ENCODE measurements at regions not wholly inside any gene's neighbourhood (a gene's known extent, or its start where the extent isn't known, plus 50 kb on each side); places are given as distances from the start of the nearest gene placed in this dataset.

DNA sequence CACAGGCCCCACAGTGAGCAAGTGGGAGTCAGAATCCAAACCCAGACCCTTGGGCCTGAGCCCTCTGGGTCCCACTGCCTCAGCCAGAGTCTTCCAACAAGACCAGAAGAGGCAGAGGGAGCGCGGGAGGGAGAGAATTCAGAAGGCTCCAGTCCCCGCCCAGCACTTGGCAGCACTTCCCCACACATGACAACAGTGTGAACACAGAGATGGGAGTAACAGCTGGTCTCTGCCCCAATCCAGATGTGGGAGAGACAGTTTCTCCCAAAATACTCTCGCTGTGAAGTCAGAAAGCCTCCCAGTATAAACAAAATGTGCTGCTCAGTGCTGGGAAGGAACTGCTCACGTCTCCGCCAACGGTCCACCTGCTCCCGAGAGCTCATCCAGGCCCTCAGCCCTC is 219.9 kb downstream of the MN1 start:
- Histone ChIP-seq H3K27ac (ENCODE audit: low read length) (peak overlapping the region; percentile 94), H3K4me1 (ENCODE audit: control insufficient read depth, insufficient read depth, low read length) (peaks cover 56% of the 10 kb centered on the region)
- WGBS (ENCODE audit: insufficient coverage) = 7% methylated on average over 5 of the region's 8 CpGs

GRCh38 chr22:27583856-27584255 is 217.7 kb downstream of the MN1 start:
- Histone ChIP-seq H3K36me3 (ENCODE audit: control insufficient read depth, insufficient read depth, low read length) (no peaks in the 10 kb centered on the region), H3K27me3 (ENCODE audit: control insufficient read depth, insufficient read depth, low read length) (no peaks in the 10 kb centered on the region), H3K4me3 (ENCODE audit: low read length) (no peak overlapping the region), H3K27ac (ENCODE audit: low read length) (peak overlapping the region; percentile 94), H3K9me3 (replicated peaks; ENCODE audit: control insufficient read depth, low read depth, low read length) (no peaks in the 10 kb centered on the region), H3K4me1 (ENCODE audit: control insufficient read depth, insufficient read depth, low read length) (peaks cover 44% of the 10 kb centered on the region)
- whole genome bisulfite sequencing (ENCODE audit: insufficient coverage) = 25% methylated on average over 8 of the region's 9 CpGs
- peak; percentile 62 for DNase-seq

More for the DNA sequence above, 219.9 kb downstream of the MN1 start:
- Histone ChIP-seq H3K4me3 (ENCODE audit: low read length) (no peak overlapping the region), H3K9me3 (replicated peaks; ENCODE audit: control insufficient read depth, low read depth, low read length) (no peaks in the 10 kb centered on the region), H3K27me3 (ENCODE audit: control insufficient read depth, insufficient read depth, low read length) (no peaks in the 10 kb centered on the region), H3K36me3 (ENCODE audit: control insufficient read depth, insufficient read depth, low read length) (no peaks in the 10 kb centered on the region)
- DNase-seq = peak; percentile 99

DNA sequence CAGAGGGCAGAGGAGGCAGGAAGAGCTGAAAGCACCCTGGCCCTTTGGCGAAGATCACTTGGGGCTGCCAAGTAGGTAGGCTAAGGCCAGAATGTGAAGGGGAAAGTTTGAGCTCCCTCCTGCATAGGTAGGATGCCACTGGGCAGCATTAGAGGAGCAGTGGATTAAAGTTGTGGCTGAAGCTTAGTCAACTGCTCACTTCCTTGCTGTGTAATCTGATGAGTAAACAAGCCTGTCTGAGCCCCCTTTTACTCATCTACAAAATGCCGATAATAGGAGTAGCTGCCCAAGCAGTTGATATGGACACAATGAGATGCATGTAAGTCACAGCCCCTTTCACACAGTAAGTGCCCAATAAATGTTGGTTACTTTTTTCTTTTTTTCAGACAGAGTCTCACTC is 216.4 kb downstream of the MN1 start:
- no CpG with 5 or more reads among the region's 2 CpGs for WGBS (ENCODE audit: insufficient coverage)
- H3K27ac ChIP-seq (ENCODE audit: low read length) = no peak overlapping the region
- H3K4me1 ChIP-seq (ENCODE audit: control insufficient read depth, insufficient read depth, low read length) = peaks cover 38% of the 10 kb centered on the region
- no peaks in the 10 kb centered on the region for H3K36me3 ChIP-seq (ENCODE audit: control insufficient read depth, insufficient read depth, low read length)
- no peaks in the 10 kb centered on the region for H3K27me3 ChIP-seq (ENCODE audit: control insufficient read depth, insufficient read depth, low read length)
- no peak for DNase-seq
- H3K9me3 ChIP-seq (replicated peaks; ENCODE audit: control insufficient read depth, low read depth, low read length) = no peaks in the 10 kb centered on the region
- no peak overlapping the region for H3K4me3 ChIP-seq (ENCODE audit: low read length)

GRCh38 chr22:27588268-27588667 is 213.3 kb downstream of the MN1 start:
- DNase-seq = no peak
- H3K4me1 ChIP-seq (ENCODE audit: control insufficient read depth, insufficient read depth, low read length) = peaks cover 15% of the 10 kb centered on the region
- no peaks in the 10 kb centered on the region for H3K36me3 ChIP-seq (ENCODE audit: control insufficient read depth, insufficient read depth, low read length)
- H3K27me3 ChIP-seq (ENCODE audit: control insufficient read depth, insufficient read depth, low read length) = no peaks in the 10 kb centered on the region
- H3K27ac ChIP-seq (ENCODE audit: low read length) = no peak overlapping the region
- H3K4me3 ChIP-seq (ENCODE audit: low read length) = no peak overlapping the region
- WGBS (ENCODE audit: insufficient coverage) = 75% methylated on average over 4 of the region's 6 CpGs
- no peaks in the 10 kb centered on the region for H3K9me3 ChIP-seq (replicated peaks; ENCODE audit: control insufficient read depth, low read depth, low read length)

DNA sequence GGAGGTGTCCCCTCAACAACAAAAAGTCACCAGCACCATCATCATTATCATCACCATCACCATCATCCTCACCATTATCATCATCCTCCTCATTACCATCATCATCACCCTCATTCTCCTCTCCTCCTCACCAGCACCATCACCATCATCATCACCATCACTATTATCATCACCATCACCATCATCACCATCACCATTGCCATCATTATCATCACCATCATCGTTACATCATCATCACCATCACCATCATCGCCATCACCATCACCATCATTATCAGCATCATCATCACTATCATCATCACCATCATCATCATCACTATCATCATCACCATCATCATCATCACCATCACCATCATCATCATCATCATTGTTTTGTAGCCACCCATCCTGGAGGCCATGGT is 212.6 kb downstream of the MN1 start:
- 100% methylated on average over 2 of the region's 2 CpGs for WGBS (ENCODE audit: insufficient coverage)

DNA sequence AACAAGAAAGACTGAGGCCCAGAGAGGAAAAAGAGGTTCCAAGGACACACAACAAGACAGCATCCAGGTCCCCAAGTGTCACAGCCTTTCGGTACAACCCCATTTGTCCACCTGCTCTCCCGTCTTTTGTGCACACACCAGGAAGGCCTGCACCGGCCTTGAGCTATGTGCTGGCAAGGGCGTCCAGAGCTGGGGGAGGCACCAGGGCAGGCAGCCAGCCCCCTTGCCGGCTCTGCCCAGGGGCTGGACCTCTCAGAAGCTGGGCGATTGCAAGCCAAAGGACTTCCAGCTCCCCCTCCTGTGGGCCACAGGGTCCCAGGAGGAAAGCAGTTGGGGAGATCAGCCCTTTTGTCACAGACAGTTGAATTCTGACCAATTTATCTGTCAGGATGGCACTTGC is 210.5 kb downstream of the MN1 start:
- Histone ChIP-seq H3K9me3 (replicated peaks; ENCODE audit: control insufficient read depth, low read depth, low read length) (no peaks in the 10 kb centered on the region), H3K4me3 (ENCODE audit: low read length) (no peak overlapping the region), H3K36me3 (ENCODE audit: control insufficient read depth, insufficient read depth, low read length) (no peaks in the 10 kb centered on the region), H3K4me1 (ENCODE audit: control insufficient read depth, insufficient read depth, low read length) (peaks cover 7% of the 10 kb centered on the region), H3K27ac (ENCODE audit: low read length) (no peak overlapping the region), H3K27me3 (ENCODE audit: control insufficient read depth, insufficient read depth, low read length) (no peaks in the 10 kb centered on the region)
- WGBS (ENCODE audit: insufficient coverage) = 66% methylated on average over 4 of the region's 6 CpGs
- no peak for DNase-seq

More for the DNA sequence above, 212.6 kb downstream of the MN1 start:
- no peaks in the 10 kb centered on the region for H3K36me3 ChIP-seq (ENCODE audit: control insufficient read depth, insufficient read depth, low read length)
- H3K27ac ChIP-seq (ENCODE audit: low read length) = no peak overlapping the region
- H3K9me3 ChIP-seq (replicated peaks; ENCODE audit: control insufficient read depth, low read depth, low read length) = no peaks in the 10 kb centered on the region
- H3K4me3 ChIP-seq (ENCODE audit: low read length) = no peak overlapping the region
- no peak for DNase-seq
- H3K27me3 ChIP-seq (ENCODE audit: control insufficient read depth, insufficient read depth, low read length) = no peaks in the 10 kb centered on the region
- peaks cover 9% of the 10 kb centered on the region for H3K4me1 ChIP-seq (ENCODE audit: control insufficient read depth, insufficient read depth, low read length)

DNA sequence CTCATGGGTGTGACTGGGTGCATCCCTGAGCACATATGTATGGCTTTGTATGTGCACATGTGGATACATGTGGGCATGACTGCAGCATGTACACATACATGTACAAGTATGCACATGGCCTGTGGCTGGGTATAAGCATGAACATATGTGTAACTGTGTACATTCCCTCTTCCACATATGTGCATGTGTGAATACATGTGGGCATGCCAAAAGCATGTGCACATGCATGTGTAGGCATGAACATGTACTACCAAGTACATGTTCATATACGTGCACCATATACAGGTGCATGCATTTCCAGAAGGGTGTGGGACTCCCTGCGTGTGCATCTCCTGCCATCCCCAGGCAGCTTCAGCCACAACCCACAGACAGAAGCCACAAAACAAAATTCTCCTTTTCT is 208.2 kb downstream of the MN1 start:
- H3K27ac ChIP-seq (ENCODE audit: low read length) = no peak overlapping the region
- H3K4me1 ChIP-seq (ENCODE audit: control insufficient read depth, insufficient read depth, low read length) = peaks cover 16% of the 10 kb centered on the region
- no peaks in the 10 kb centered on the region for H3K27me3 ChIP-seq (ENCODE audit: control insufficient read depth, insufficient read depth, low read length)
- no peak overlapping the region for H3K4me3 ChIP-seq (ENCODE audit: low read length)
- DNase-seq = no peak
- H3K36me3 ChIP-seq (ENCODE audit: control insufficient read depth, insufficient read depth, low read length) = no peaks in the 10 kb centered on the region
- WGBS (ENCODE audit: insufficient coverage) = 83% methylated on average over 1 of the region's 2 CpGs
- no peaks in the 10 kb centered on the region for H3K9me3 ChIP-seq (replicated peaks; ENCODE audit: control insufficient read depth, low read depth, low read length)

DNA sequence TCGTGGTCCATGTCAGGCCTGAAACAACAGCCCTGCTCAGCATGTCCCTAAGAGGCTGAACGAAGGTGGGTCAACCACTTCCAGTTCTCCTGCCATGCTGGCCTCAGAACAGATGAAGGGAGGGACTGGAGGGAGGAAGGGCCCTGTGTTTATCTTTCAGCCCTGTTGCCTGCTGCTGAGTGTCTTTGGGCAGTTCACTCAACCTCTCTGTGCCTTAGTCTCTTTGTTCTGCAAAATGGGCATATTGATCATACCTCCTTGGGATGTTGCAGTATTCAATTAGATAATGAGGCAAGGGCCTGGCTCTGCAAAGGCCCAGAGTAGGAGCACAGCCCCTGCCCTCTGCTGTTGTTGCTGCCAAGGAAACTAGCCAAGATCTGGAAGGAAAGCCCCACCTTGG is 207.5 kb downstream of the MN1 start:
- Histone ChIP-seq H3K4me1 (ENCODE audit: control insufficient read depth, insufficient read depth, low read length) (peaks cover 16% of the 10 kb centered on the region), H3K27me3 (ENCODE audit: control insufficient read depth, insufficient read depth, low read length) (no peaks in the 10 kb centered on the region), H3K9me3 (replicated peaks; ENCODE audit: control insufficient read depth, low read depth, low read length) (no peaks in the 10 kb centered on the region), H3K27ac (ENCODE audit: low read length) (no peak overlapping the region), H3K4me3 (ENCODE audit: low read length) (no peak overlapping the region), H3K36me3 (ENCODE audit: control insufficient read depth, insufficient read depth, low read length) (no peaks in the 10 kb centered on the region)
- WGBS (ENCODE audit: insufficient coverage) = 80% methylated on average over 1 of the region's 2 CpGs
- DNase-seq = no peak

- Histone ChIP-seq H3K4me3 (ENCODE audit: low read length) (no peak overlapping the region), H3K27ac (ENCODE audit: low read length) (no peak overlapping the region), H3K27me3 (ENCODE audit: control insufficient read depth, insufficient read depth, low read length) (no peaks in the 10 kb centered on the region), H3K9me3 (replicated peaks; ENCODE audit: control insufficient read depth, low read depth, low read length) (no peaks in the 10 kb centered on the region), H3K4me1 (ENCODE audit: control insufficient read depth, insufficient read depth, low read length) (peaks cover 16% of the 10 kb centered on the region), H3K36me3 (ENCODE audit: control insufficient read depth, insufficient read depth, low read length) (no peaks in the 10 kb centered on the region)
- no peak for DNase-seq
- WGBS (ENCODE audit: insufficient coverage) = 90% methylated on average over 6 of the region's 7 CpGs
These were observed 207.0 kb downstream of the MN1 start for GRCh38 chr22:27594474-27595134.

GRCh38 chr22:27596133-27596870 is 205.3 kb downstream of the MN1 start:
- 27% methylated on average over 3 of the region's 8 CpGs for WGBS (ENCODE audit: insufficient coverage)
- Histone ChIP-seq H3K27me3 (ENCODE audit: control insufficient read depth, insufficient read depth, low read length) (no peaks in the 10 kb centered on the region), H3K9me3 (replicated peaks; ENCODE audit: control insufficient read depth, low read depth, low read length) (no peaks in the 10 kb centered on the region), H3K27ac (ENCODE audit: low read length) (peak overlapping the region; percentile 74), H3K4me3 (ENCODE audit: low read length) (no peak overlapping the region), H3K4me1 (ENCODE audit: control insufficient read depth, insufficient read depth, low read length) (peaks cover 14% of the 10 kb centered on the region), H3K36me3 (ENCODE audit: control insufficient read depth, insufficient read depth, low read length) (no peaks in the 10 kb centered on the region)
- DNase-seq = peak; percentile 66
